NCI-H1092 (cell line): ENCODE measurements at regions not wholly inside any gene's neighbourhood (a gene's known extent, or its start where the extent isn't known, plus 50 kb on each side); places are given as distances from the start of the nearest gene placed in this dataset.

Source experiments
- DNase-seq: peaks from one replicate; lab custom pipeline; 2025; lab: John Stamatoyannopoulos, UW

- no peak for DNase-seq
Measured at GRCh38 chr3:187931101-187931500, 185.8 kb upstream of the BCL6 start.

GRCh38 chr3:187931770-187932278, 186.6 kb upstream of the BCL6 start:
- DNase-seq: no peak

GRCh38 chr3:187932530-187932929, 187.3 kb upstream of the BCL6 start:
- DNase-seq: no peak

- DNase-seq: no peak
Measured at GRCh38 chr3:187935623-187936156, 190.4 kb upstream of the BCL6 start.

- DNase-seq: no peak
Measured at GRCh38 chr3:187936676-187937075, 191.4 kb upstream of the BCL6 start.

- DNase-seq: no peak
Measured at GRCh38 chr3:187939891-187940290, 194.6 kb upstream of the BCL6 start.

- DNase-seq: no peak
Measured at GRCh38 chr3:187941135-187941847, 196.0 kb upstream of the BCL6 start.

GRCh38 chr3:187941848-187942194, 196.6 kb upstream of the BCL6 start:
- no peak for DNase-seq

GRCh38 chr3:187942658-187943241, 197.5 kb upstream of the BCL6 start:
- no peak for DNase-seq

- no peak for DNase-seq
Measured at GRCh38 chr3:187943677-187944389, 198.6 kb upstream of the BCL6 start.

- DNase-seq: no peak
Measured at GRCh38 chr3:187944390-187945179, 199.3 kb upstream of the BCL6 start.

- no peak for DNase-seq
Measured at GRCh38 chr3:187945374-187945773, 200.1 kb upstream of the BCL6 start.

- no peak for DNase-seq
Measured at GRCh38 chr3:187946163-187946691, 201.0 kb upstream of the BCL6 start.

- no peak for DNase-seq
Measured at GRCh38 chr3:187946981-187947380, 201.7 kb upstream of the BCL6 start.

- DNase-seq: no peak
Measured at GRCh38 chr3:187947927-187948682, 202.8 kb upstream of the BCL6 start.

- no peak for DNase-seq
Measured at GRCh38 chr3:187949093-187949820, 204.0 kb upstream of the BCL6 start.

GRCh38 chr3:187950671-187951070, 203.3 kb upstream of the LPP start:
- DNase-seq: no peak

GRCh38 chr3:187951452-187952190, 202.3 kb upstream of the LPP start:
- DNase-seq: no peak

- no peak for DNase-seq
Measured at GRCh38 chr3:187952849-187953248, 201.1 kb upstream of the LPP start.

GRCh38 chr3:187954516-187954872, 199.5 kb upstream of the LPP start:
- DNase-seq: no peak
